NT2/D1 (cell line): ENCODE measurements at regions not wholly inside any gene's neighbourhood (a gene's known extent, or its start where the extent isn't known, plus 50 kb on each side); places are given as distances from the start of the nearest gene placed in this dataset.

Experiments
- DNase-seq: peaks from one replicate; pipeline ENCODE4 v3.0.0-alpha.2; 2011; ENCODE audit warnings: low read depth, low spot score
- H3K27me3 ChIP-seq: 2 replicates; pipeline ENCODE4 v1.6.0; 2011; ENCODE audit warnings: mild to moderate bottlenecking; ENCODE audit not compliant: insufficient read length, insufficient read depth
- H3K36me3 ChIP-seq: 2 replicates; pipeline ENCODE4 v1.6.1; 2011; ENCODE audit warnings: mild to moderate bottlenecking, low read length, mixed read lengths; ENCODE audit not compliant: insufficient read depth, insufficient read length
- H3K4me1 ChIP-seq: 2 replicates; pipeline ENCODE4 v1.5.1; 2011; ENCODE audit not compliant: insufficient read depth, insufficient read length
- H3K4me3 ChIP-seq: 2 replicates; pipeline ENCODE4 v1.5.1; 2011; ENCODE audit warnings: low read depth; ENCODE audit not compliant: insufficient read length
- H3K9ac ChIP-seq: 2 replicates; pipeline ENCODE4 v1.6.0; 2011; ENCODE audit warnings: low read depth; ENCODE audit not compliant: insufficient read length
- H3K9me3 ChIP-seq: 2 replicates; pipeline ENCODE4 v1.5.1; 2011; ENCODE audit warnings: mild to moderate bottlenecking, low read length; ENCODE audit not compliant: insufficient read depth
- SUZ12 ChIP-seq: IDR thresholded peaks from 2 replicates; pipeline ENCODE4 v1.6.1; 2011; ENCODE audit not compliant: insufficient read length, insufficient read depth; ENCODE audit errors: extremely low read depth
- YY1 ChIP-seq: IDR thresholded peaks from 2 replicates; pipeline ENCODE4 v1.6.1; 2011; ENCODE audit not compliant: insufficient read length, insufficient read depth
- ZNF274 ChIP-seq: IDR thresholded peaks from 2 replicates; pipeline ENCODE4 v1.6.1; 2011; ENCODE audit warnings: mild to moderate bottlenecking, low read depth, low read length

DNA sequence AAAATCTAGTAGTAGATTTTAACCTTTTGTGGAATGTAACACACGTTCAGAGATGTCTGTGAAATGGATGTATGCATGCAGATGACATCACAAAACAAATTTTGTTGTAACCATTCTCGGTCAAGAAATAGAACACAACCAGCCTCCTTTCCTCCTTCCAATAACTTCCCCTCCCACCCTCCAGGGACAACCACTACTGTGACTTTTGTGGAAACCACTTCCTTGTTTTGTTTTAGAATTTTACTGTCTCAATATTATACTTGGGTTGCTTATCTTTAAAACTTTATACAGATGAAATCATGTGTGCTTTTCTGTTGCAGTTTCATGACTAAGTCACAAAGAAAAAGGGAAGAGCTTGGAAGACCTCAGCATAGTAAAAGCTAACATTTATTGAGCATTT lies 189.4 kb upstream of the NCAM1 start:
- no peak for DNase-seq
- H3K27me3 ChIP-seq: no peaks in the 10 kb centered on the region

DNA sequence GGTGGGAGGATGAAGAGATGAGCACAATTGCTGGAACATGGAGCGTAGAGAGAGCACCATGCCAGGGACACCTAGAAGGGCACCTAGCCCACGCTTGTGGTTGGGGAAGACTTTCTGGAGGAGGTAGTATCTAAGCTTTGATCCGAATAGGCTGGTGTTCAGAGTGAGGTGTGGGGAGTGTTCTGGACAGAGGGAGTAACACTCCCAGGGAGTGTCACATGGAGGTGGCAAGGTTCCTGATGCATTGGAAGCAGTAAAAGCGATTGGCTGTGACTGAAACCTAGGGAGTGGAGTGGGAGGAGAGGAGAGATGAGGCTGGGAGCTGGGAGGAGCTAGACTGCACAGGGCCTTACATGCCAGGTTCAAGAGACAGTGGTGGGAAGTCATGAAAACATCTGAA lies 188.0 kb upstream of the NCAM1 start:
- no peak for DNase-seq

More for the DNA sequence above, 189.4 kb upstream of the NCAM1 start:
- no peaks in the 10 kb centered on the region for H3K4me1 ChIP-seq
- H3K9ac ChIP-seq: no peak overlapping the region
- no peaks in the 10 kb centered on the region for H3K36me3 ChIP-seq
- no peak for TF ChIP-seq ZNF274
- TF ChIP-seq SUZ12: no peak
- TF ChIP-seq YY1: no peak
- no peak overlapping the region for H3K4me3 ChIP-seq
- no peaks in the 10 kb centered on the region for H3K9me3 ChIP-seq

DNA sequence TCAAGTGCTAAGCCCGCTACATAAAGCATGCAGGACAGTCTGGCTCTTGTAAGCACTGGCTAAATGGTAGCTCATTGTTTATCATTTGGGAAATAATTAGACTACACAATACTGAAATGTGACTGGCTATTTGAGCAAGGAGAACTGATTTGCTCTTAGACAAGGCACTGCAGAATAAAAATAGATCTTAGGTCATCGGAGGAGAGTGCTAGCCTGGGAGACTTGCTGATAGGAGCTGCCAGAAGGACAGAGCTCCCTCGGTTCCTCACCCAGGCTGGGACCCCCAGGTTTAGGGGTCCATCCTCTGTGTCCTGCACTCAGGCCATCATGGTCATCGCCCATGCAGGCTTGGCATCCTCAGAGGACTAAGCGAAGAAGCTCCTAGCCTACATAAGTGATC lies 184.4 kb upstream of the NCAM1 start:
- TF ChIP-seq ZNF274 (no peak), YY1 (no peak), SUZ12 (no peak)
- Histone ChIP-seq H3K9ac (no peak overlapping the region), H3K4me1 (peaks cover 4% of the 10 kb centered on the region), H3K4me3 (no peak overlapping the region), H3K36me3 (no peaks in the 10 kb centered on the region), H3K27me3 (no peaks in the 10 kb centered on the region), H3K9me3 (no peaks in the 10 kb centered on the region)
- DNase-seq: no peak

More for the DNA sequence above, 188.0 kb upstream of the NCAM1 start:
- no peaks in the 10 kb centered on the region for H3K36me3 ChIP-seq
- no peak overlapping the region for H3K9ac ChIP-seq
- no peaks in the 10 kb centered on the region for H3K27me3 ChIP-seq
- H3K4me1 ChIP-seq: no peaks in the 10 kb centered on the region
- TF ChIP-seq SUZ12: no peak
- TF ChIP-seq YY1: no peak
- no peak for TF ChIP-seq ZNF274
- H3K4me3 ChIP-seq: no peak overlapping the region
- H3K9me3 ChIP-seq: no peaks in the 10 kb centered on the region

DNA sequence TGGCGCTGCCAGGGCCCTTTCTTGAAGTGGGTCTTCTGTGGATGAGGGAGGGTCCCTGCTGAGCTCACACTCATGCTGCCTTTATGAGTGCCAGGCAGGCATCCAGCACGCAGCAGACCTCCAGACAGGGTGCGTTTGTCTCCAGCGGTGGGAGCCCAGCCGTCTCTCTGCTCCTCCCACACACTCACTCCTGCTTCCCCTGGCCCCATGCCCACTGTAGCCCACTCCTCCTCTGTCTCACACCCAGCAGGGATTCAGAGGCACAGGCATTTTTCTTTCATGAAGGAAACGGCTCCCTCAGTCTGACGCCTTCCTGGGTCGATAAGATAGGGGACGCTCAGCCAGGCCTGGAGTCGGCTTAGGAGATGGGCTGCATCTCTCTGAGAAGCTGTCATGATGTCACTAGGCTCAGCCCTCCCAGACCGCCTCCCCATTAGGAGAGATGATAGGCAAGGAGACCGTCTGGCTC lies 183.9 kb upstream of the NCAM1 start:
- H3K4me3 ChIP-seq: no peak overlapping the region
- no peak for DNase-seq
- no peak for TF ChIP-seq YY1
- TF ChIP-seq SUZ12: no peak
- no peak for TF ChIP-seq ZNF274
- peaks cover 4% of the 10 kb centered on the region for H3K4me1 ChIP-seq
- H3K9me3 ChIP-seq: no peaks in the 10 kb centered on the region
- no peaks in the 10 kb centered on the region for H3K36me3 ChIP-seq
- H3K27me3 ChIP-seq: no peaks in the 10 kb centered on the region
- H3K9ac ChIP-seq: no peak overlapping the region

DNA sequence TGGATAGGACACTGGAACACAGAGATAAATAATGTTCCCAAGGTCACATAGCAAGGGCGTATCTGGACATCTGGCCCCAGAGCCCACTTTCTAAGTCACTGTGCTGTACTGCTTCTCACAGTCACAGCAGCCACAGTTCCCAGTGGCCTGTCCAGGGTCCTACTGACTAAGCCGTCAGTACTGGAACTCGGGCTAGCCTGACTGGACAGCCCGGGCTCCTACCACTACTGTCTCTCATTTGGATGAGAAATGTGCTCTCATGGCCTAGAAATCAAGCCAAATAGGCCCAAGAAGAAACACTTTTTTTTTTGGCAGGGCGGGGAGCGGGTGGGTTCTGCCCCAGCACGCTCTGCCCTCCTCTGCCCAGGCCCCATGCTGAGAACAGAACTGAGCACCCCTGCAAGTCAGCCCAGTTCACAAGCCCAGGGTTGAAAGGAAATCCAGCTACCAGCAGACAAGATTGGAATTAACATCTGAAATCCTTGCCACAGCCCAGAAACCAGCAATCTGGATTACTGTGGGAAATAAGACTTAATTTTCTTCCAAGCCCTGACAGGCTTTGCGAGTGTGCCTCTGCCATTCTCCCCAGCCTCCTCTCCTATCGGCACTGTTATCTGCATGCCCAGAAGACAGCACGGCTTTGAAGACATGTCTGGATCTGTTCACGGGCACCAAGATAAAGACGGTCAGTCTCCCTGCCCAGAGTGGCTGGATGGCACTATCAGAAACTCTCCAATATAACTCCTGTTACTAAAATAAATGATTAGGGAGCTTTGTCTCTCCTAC lies 182.9 kb upstream of the NCAM1 start:
- Histone ChIP-seq H3K9ac (no peak overlapping the region), H3K9me3 (no peaks in the 10 kb centered on the region), H3K4me3 (no peak overlapping the region), H3K27me3 (no peaks in the 10 kb centered on the region), H3K4me1 (peaks cover 4% of the 10 kb centered on the region), H3K36me3 (no peaks in the 10 kb centered on the region)
- no peak for TF ChIP-seq SUZ12
- DNase-seq: no peak

DNA sequence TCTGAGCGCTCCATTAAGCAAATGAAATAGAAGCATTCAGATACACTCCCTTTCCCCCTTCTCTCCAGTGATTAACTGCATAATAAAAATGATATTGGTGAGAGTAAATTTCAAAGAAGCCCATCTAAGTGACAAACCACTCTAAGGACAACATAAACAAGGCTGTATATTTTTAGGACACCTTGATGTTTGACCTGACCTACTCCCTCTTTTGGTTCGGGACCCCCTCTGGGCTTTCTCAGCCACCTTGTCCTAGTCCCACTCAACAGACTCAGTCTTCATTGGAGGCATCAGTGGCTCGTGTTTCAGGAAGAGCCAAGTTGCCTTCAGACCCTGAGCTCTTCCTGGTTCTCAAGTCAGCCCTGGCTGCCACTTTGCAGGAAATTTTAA lies 182.3 kb upstream of the NCAM1 start:
- H3K9me3 ChIP-seq: no peaks in the 10 kb centered on the region
- H3K9ac ChIP-seq: no peak overlapping the region
- H3K4me1 ChIP-seq: peaks cover 4% of the 10 kb centered on the region
- TF ChIP-seq ZNF274 (no peak), SUZ12 (no peak), YY1 (no peak)
- no peaks in the 10 kb centered on the region for H3K27me3 ChIP-seq
- H3K36me3 ChIP-seq: no peaks in the 10 kb centered on the region
- no peak for DNase-seq
- H3K4me3 ChIP-seq: no peak overlapping the region

DNA sequence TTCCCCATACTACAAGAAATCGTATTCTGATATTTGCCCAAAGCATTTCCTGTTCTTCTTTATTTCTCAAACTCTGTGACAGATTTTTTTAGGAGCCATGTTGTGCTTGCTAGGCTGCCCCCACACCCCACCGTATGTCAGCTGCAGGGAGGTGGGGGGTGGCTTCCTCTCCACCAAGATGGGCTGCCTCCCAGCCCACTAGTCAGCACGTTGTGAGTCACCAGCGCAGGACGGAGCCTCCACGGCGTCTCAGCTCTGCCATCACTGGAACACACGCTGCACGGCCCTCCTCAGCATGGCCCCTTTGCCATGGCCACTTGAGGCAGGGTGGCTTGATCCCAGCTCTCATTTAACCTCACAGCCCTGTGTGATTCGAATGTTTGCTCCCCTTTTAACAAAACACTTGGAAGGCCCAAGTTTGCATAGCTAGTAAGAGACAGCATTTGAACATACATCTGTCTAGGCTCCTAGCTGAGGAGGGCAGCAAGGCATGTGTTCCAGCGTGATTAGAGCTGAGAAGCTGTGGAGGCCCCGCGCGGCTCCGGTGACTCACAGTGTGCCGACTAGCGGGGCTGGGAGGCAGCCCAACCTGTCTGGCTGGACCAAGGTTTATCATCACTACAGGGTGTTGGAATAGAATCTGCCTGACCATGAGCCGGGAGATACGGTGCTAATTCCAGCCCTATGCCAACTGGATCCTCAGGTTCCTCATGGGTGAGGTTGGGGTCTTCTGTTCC lies 180.7 kb upstream of the NCAM1 start:
- Histone ChIP-seq H3K4me1 (peaks cover 9% of the 10 kb centered on the region), H3K9ac (no peak overlapping the region), H3K4me3 (no peak overlapping the region), H3K27me3 (no peaks in the 10 kb centered on the region), H3K36me3 (no peaks in the 10 kb centered on the region), H3K9me3 (no peaks in the 10 kb centered on the region)
- no peak for DNase-seq
- TF ChIP-seq ZNF274 (no peak), SUZ12 (no peak), YY1 (no peak)

DNA sequence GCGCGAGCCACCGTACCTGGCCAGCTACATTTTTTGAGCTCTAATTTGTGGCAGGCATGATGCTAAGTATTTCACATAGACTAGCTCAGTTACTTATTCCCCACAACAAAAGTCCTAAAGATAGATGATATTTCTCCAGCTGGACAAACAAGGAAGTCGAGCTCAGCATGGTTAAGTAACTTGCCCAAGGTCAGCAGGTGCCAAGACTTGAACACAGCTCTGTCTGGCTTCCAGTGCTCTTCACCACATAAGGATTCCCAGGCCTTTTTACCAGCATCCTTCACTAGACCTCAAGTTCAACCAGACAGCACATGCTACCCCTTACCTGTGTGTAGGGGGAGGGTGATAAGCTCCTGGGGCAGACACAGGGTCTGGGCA lies 177.3 kb upstream of the NCAM1 start:
- Histone ChIP-seq H3K36me3 (no peaks in the 10 kb centered on the region), H3K4me3 (no peak overlapping the region), H3K9me3 (no peaks in the 10 kb centered on the region), H3K9ac (no peak overlapping the region), H3K4me1 (peaks cover 9% of the 10 kb centered on the region), H3K27me3 (no peaks in the 10 kb centered on the region)
- TF ChIP-seq ZNF274: no peak
- no peak for TF ChIP-seq YY1
- no peak for TF ChIP-seq SUZ12
- DNase-seq: no peak
